Activated T-cell treated with anti-CD3 and anti-CD28 coated beads, Interleukin-2, amount 50 U/mL, for 48 hours (primary cell): ENCODE measurements at regions not wholly inside any gene's neighbourhood (a gene's known extent, or its start where the extent isn't known, plus 50 kb on each side); places are given as distances from the start of the nearest gene placed in this dataset.

ENCODE experiments used
- DNase-seq, 2 experiments: peaks; one replicate each; pipeline ENCODE4 v3.0.0-alpha.2; 2020

DNA sequence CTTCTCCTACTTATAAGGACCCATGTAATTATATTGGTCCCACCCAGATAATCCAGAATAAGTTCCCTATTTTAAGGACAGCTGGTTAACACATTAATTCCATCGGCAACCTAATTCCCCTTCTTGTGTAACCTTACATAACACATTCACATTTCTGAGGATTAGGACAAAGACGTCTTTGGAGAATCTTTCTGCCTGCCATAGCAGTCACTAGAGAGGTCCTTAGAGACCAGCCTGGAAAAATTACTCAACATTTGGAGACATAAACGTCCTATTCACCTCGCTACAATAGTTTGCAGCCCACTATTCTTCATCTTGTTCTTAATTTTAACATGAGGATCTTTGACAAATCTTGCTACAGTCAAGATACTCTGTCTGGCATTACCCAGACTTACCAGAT is 100.1 kb downstream of the MAFB start:
- DNase-seq = no peak

DNA sequence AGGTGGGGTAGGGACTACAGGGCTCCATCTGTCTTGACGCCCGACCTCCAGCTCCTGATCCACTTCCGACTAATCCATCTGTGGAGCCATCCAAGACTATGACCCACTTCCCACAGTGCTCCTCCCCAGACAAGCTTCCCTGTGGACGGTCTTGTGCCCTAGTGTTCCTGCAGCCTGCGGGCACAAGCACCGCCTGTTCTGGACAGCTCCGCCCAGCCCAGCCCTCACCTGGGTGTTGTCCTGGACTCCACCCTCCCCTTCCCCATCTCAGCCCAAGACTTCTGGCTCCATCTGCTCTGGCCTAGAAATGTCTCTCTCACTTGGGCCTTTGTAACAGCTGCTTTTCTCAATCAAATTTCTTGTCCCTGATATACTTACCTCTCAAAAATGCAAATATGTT is 102.0 kb downstream of the MAFB start:
- DNase-seq = no peak

DNA sequence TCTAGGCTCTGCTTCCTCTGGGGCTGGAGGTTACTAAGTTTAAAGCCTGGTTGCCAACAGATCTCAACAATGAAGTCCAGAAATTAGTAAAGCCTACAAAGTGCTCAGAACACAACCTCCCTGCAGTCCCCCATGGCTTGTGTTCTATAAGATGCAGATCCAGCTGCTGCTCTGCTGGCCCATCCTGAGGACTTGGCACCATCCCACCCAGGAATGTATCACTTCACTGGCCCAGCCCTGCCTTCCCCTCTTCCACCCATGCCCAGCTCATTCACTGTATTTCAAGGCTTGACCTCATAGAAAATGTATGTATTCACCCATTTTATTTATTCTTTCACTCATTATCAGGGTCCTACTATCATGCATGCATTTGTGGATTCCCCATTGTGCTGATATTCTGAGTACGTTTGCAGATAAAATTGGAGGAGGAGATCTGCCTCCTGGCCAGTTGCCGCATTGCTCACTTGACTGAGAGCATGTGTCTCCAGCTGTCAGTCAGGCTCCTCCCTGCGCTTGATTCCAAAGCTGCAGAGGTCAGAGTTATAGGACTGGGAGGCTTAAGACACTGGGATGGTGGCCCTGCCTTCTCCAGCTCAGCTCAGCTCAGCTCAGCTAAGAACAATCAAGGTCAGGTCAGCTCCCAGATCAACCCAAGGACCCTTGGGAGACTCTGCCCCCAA is 104.8 kb downstream of the MAFB start:
- DNase-seq = no peak

DNA sequence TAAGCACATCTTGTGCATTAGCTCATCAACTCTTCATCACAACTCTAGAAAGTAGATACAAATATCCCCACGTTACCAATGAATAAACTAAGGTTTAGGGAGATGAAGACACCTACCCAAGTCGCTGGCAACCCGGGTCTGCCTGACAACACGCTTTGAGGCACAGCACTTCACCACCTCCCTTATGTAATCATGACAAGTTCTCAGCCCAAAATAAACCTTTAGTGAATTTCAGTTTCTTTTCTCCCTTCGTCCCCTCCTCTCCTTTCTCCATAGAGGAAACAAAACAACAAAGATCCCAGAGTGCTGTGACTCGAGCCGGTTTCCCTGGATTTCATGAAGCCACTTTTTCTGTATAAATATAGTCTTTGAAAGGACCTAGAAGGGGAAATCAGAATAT is 105.4 kb downstream of the MAFB start:
- no peak for DNase-seq

DNA sequence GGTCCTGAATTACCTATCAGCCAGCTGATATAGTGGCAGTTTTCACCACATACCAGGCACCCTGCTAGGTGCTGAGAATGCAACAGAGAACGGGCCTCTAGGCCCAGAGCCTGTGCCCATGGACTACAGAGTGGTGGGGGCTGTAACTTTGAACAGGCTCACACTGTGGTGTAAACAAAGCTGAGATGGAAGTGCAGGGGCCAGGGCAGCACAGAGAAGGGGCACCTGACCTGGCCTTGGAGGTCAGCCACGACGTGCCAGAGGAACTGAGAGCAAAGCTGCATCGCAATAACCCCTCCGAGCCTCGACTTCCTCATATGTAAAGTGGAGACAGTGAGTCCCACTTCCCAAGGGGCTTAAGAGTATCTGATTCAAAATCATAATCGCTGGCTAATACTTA is 105.8 kb downstream of the MAFB start:
- DNase-seq = no peak

DNA sequence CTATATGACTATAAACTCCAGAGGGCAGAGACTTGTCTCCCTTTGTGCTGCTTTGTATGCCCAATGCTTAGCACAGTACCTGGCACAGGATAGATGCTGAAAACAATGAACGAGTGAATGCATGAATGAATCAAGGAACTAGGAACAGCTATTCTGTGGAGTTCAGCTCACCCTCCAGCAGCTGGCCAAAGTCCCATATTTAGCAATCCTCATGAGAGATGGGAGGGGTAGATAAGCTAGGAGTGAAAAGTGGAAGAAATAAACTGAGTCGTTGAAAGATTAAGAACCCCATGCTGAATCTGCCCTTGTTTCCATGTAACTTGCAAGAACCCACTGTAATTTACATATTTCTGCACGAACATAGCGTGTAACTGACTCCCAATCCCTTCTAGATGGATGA is 106.5 kb downstream of the MAFB start:
- DNase-seq = no peak

DNA sequence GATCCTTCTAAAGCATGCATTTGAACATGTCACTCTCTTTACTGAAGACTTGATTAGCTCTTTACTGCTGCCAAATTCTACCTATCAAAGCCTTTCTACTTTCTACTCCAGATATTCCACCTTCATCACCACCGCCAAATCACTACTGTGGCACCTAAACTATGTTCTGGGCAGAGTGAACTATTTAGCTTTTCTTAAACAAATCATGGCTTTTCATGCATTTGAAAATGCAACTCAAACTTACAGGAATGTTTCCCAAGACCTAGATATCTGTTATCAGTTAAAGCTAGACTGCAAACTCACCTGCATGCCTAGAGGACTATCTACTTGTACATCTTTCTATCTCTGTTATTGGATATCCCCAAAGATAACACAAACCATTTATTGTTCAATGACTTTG is 109.3 kb downstream of the MAFB start:
- no peak for DNase-seq

DNA sequence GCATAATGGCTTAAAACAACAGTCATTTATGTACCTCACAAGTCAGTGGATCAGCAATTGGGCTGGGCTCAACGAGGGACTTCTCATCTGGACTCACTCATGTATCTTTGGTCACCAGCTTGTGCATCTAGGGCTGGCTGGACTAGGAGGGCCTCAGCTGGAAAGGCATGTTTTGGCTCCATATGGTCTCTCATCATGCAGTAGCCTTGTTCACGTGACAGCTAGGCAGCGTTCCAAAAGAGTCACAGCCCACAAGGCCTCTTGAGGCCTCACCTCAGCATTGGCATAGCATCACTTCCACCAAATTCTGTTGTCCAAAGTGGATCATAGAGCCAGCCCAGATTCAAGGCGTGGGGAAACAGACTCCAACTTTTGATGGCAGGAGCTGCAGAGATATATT is 110.1 kb downstream of the MAFB start:
- DNase-seq = no peak

DNA sequence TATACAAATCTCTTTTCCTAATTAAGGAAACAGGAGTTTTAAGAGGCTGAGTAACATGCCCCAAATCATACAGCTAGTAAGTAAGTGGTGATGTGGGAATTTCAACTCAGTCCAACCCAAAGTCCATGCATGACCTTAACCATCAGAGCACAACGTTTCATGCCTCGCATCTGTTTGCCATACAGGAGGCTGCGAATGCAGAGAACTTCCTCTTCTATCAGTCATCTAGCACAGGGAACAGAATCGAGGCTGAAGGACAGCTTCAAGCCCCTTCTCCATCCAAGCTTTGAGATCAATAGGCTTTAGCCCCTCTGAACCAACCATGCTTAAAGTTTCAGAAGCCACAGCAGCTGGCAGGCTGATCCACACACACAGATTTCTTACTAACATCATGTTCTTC is 113.2 kb downstream of the MAFB start:
- no peak for DNase-seq

DNA sequence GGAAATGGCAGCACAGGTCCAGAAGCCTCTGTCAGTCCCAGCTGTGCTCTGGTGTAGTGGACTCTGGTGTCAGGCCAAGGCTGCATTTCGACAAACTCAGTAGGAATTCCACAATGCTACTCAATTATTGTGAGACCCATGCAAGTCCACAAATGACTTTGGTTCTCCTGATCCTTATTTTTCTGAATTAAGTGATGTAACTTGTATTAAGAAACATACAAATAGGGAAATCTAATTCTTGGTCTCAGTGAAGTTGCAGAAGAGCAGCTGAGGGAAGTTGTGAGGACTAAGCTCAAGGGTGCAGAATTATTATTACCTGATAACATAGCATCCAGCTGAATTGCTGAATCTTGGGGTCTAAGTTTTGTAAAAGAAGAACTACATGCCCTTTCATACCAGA is 116.8 kb downstream of the MAFB start:
- no peak for DNase-seq

DNA sequence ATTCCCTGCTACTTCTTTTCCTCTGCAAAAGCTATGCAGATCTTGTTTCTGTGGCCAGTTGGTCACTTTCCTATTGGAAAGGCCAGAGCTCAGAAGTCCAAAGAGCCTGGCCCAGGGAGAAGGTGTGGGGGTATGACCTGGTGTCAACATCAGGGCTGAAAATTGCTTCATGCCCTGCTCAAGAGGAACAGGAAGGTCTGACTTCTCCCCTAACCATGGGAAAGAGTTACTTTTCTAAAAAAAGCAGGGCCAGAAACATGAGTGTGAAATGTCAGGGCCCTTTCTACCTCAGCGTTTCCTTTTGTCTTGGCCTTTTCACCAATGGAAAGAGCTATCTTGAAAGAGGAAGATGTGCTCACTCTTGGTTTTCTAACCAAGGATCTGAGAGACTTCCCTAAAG is 117.4 kb downstream of the MAFB start:
- no peak for DNase-seq

DNA sequence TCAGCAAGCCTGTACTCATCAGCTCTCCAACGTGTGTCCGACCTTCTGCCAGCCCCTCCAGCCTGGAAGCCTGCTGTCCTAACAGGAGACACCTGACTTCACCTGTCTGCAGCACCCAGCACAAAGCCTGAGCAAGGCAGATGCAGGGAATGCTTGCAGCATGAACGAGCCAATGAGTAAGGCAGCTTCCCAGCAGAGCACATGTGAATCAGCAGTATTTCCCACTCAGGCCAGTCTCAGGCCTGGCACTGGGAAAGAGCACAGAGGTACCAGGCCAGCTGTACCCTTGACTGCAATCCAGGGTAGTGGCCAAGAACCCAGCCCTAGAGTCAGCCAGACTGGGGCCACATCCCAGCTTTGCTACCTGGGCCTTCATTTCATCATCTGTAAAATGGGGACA is 120.8 kb downstream of the MAFB start:
- no peak for DNase-seq

DNA sequence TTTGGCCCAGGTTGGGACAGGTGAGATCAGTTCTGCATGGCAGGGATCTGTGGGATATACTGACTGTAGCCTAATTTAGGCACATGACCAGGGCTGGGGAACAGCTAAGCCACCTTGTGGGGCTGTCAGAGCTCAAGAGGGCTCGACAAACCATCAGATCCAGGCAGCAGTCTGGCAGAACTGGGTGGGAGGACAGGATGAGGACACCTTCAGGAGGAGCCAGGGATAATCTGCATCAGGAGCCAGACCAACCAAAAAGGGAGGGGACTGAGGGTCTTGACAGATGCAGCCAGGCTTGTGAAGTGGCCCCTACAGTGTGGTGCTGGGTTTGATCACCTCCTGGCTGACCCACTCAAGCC is 123.4 kb downstream of the MAFB start:
- no peak for DNase-seq

DNA sequence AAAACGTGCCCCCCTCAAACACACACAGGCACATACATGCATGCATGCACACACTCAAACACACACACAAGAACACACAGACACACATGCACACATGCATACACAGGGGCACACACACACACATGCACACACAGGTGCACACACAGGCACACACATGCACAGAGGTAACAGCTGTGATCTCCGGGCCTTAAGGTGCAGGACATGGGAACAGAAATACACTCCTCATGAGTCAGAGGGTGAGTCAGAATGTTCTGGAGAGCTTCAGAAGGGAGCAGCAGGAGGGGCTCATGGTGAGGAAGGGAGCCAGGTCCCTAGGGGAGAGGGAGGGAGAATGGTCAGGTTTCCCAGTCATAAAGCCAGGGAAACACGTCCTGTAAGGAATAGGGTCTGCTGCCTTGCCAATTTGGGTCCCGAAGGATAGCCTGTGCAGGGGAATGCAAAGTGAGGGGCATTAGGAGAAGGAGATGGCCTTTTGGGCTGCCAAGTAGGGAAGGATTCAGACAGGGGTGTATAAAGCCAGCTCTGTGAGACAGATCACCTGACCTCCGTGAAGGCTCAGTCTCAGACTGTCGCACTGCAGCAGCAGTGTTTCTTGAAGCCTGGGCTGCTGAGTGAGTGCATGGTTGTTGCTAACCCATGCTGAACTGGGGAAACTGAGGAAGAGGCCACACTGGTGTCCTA is 123.9 kb downstream of the MAFB start:
- DNase-seq = no peak

DNA sequence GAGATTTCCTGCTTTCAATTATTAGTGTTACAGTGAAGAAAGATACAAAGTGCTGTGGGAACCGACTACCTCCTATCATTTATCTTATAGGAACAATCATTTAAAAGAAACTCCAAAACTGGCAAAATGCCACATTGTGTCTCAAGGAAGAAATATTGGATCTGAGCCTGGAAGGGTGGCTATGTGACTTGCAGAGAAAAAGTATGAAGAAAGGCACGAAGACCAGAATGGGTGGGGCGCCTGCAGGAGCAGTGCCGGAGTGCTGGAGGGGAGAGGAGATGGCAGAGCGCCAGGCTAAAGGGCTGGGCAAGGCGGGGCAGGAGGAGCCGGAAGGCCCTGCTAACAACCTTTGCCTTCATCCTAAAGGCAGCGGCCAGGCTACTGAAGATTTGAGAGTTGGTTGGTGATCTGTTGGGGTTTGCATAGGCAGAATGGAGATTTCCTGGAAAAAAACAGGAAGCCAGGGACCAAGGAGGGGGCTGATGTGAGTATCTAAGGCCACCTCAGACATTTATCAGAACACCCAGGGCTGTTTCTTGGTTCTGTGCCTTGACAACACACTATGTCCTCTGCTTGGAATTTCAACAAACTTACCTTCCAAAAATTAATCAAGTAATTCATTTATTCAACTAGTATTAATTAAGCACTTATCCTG is 125.6 kb downstream of the MAFB start:
- DNase-seq = no peak

DNA sequence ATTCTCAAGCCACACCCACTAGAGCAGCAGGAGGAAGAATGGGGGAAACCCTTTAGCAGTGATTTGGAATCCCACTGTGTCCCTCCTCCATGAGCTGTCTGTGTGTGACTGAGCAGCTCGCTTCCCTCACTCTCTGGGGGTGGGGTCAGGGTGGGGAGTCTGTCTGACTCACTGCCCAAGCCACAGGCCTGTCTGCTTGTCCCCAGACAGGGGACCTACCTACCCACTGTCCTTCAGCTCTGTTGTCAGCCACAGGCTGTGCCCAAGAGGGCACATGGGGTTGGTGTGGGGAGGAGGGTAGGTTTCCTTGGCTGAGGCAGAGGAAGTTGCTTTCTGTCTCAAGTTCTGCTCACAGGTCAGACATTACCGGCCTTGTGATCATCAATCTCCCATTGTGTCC is 127.0 kb downstream of the MAFB start:
- no peak for DNase-seq

DNA sequence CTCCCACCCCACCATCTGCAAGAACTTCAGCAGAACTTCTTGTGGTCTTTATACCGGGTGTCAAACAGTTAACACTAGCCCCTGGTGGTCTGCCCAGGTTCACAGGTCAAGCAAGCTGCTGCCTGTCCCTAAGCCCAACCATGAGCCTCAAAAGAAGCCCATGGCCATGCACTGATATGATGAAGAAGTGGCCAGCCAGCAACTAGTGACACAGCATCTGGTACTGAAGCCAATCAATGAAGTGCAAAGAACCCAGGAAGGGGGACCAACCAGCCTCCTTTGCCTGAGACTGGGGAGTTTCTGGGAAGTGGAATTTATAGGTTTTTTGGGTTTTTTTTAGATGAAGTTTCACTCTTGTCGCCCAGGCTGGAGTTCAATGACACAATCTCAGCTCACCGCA is 127.8 kb downstream of the MAFB start:
- no peak for DNase-seq

DNA sequence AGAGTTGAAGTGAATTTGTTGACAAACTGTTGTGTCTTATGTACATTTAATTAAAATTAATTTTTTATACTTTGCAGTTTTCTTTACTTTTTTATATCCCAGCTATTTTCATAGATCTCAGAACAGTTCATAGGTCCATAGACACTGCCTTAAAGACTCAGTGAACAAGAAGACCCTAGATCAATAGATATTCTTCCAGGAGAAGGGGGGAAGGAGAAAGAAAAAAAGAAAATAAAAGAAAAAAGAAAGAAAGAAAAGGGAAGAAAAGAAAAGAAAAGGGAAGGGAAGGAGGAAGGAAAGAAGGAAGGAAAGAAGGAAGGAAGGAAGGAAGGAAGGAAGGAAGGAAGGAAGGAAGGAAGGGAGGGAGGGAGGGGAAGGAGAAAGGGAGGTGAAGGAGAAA is 130.8 kb downstream of the MAFB start:
- DNase-seq = no peak

DNA sequence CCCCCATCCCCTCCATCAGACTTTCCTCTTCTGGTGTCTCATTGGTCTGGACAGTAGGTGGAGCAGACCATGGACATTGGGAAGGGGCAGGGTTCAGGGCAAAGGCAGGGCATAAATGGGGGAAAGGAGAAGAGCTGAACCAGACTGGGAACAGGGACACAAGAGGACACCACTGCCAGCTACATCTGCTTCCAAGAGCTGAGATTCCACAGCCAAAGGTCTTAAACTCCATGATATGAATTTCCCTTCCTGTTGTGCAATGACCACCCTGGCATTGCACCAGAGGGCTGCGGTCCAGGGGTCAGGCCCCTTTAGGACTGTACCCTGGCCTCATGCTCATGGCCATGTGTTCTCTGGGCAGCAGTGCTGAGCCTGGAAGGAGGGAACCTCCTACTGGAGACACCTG is 137.9 kb downstream of the MAFB start:
- DNase-seq = no peak

DNA sequence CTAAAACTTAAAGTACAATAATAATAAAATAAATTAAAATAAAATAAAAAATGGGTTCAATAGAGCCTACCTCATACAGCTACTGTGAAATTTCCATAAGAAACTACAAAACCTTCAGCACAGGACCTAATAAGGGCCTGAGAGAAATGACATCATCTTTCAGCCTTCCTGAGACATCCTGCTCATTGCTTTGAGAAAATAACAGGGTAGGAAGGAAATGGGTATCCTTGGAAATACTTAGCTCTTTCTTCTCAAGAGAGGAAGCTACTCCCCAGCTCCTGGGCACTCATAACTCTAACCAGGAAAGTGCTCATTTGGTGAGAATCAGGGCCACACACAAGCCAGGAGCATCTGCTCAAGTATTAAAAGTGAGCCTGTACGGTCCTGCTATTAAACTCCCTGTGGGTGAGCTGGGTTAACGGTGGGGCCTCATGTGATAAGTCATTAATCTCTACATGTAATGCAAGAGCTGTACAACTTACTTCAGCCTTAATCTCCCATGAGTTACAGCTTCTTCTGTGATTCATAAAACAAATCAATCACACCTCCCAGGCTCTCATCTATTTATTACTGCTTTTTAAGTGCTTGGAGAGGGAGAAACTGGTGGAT is 141.4 kb downstream of the MAFB start:
- no peak for DNase-seq

DNA sequence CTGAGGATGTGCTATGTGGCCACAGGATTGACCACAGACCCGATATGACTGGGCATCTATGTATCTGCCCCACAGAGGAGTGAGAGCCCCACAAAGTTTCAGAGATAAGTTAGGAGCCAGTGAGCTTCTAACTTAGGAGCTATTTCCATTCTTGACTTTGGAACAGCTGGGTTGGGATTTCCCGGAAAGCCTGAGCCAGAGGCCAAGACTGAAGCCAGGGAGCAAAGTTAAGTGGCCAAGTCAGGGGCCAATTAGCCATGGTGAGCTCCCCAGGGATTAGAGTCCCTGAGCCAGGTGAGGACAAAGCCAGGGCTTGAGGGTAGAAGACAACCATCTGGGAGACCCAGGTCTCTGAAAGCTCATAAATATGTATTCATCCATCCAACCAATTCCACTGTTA is 143.6 kb downstream of the MAFB start:
- DNase-seq = no peak

DNA sequence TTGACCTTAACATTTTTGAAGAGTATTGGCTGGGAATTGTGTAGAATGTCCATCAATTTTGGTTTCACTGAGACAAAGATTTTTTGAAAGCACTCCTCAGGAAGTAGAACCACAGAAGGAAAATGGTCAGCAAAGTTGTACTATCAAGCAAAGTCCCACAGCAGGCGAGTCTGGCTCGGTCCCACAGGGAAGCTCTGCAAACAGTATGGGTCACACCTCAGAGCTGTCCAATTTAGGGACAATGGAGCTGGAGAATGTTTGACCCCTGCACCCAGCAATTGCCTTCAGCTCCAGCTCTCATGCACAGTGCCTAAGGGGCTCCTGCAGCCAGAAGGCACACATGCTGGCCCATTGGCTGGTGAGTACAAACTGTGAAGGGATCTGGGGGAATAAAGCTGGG is 147.0 kb downstream of the MAFB start:
- DNase-seq = no peak

DNA sequence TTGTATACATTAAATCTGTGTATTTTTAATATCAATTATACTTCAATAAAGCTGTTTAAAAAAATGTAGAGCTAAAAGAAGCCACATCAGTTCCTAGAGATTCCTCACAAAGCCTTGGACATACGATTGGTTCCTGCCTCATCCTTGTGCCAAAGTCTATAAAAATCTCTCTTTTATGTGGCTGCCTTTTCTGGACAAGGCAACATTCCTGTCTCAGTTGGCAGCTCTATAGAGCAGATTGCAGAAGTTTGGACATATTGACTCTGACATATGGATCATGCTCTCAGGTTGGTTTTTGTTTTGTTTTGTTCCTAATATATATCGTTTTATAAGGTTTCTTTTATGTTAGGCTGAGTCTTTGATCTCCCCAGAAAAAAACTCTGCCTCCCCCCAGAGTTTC is 148.9 kb downstream of the MAFB start:
- DNase-seq = no peak

DNA sequence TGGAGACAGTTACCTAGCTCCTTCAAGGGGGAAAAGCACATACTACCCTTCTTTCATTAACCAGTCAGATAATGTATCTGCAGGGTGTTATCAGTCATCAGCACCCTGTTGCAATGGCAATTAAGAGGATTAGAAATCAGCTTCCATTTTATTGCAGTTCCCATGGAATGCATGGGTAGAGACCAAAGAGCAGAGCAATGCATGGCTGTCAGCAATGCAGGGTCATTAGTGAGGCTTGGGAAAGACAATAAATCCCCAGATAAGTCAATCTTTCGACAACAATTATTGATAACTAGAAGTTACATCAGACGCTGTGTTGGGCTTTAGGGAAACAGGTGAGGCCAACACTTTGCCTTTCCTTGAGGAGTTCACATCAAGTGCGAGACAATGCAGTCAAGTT is 150.9 kb downstream of the MAFB start:
- DNase-seq = no peak
